HG03442 (cell line): ENCODE measurements at regions not wholly inside any gene's neighbourhood (a gene's known extent, or its start where the extent isn't known, plus 50 kb on each side); places are given as distances from the start of the nearest gene placed in this dataset.

Experiments used
- ATAC-seq: cut with Tn5 transposase; IDR thresholded peaks from one replicate; pipeline ENCODE4 v1.9.1; 2021; ENCODE audit warnings: mild to moderate bottlenecking, moderate library complexity; ENCODE audit not compliant: unreplicated experiment

DNA sequence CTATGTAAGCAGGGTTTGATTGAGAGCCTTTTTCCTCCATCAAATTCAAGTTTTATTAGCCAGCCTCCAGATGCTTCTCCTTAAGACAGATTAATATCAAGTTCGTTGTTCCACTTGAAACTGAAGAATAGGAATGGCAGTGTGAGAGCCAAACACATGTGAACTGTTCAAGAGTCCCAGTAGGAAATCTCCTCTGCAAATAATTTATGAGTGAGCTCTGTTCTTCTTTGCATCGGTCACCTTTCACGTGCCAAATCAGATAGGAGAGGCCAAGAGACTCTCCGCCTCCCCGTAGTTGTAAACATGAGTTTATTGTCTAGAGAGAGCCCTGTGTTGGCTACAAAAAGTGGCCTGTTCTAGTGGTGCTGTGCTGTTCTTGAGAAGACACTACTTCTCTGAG lies 372.1 kb upstream of the NR2F2 start:
- ATAC-seq: no peak

DNA sequence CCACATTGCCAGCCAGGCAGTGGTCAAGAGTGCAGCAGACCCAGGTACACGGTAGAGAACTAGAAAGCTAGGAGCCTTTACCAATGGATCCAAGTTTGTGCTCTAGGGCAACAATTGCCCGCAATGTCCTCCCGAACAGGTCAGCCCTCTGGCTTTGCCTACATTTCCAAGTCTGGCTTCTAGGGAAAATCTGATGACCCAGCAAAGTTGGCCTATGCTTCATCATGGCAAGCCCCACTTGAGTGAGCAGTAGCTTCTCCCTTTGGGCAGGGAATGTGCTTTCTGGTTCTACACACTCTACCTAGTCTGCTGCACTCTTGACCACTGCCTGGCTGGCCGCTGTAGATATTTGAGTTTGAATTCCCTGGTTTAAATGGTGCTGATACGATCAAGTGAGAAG lies 361.6 kb upstream of the NR2F2 start:
- ATAC-seq: no peak

DNA sequence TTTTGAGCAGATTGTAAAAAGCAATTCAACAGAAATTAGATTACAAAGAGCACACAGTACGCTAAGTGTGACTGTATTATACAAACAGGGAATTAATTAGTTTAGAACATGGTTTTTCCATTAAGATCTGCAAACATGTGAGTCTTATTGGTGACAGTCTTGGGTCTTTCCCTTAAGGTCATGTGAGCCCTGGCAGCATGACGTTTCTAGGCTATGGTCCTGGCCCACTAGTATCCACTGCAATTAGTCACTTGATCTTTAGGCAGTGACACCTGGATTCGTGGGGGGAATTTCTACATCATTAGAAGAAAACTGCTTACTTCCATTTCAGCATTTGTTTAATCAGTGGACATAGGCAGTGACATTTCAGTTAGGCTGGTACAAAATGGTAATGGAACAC lies 360.2 kb upstream of the NR2F2 start:
- no peak for ATAC-seq

DNA sequence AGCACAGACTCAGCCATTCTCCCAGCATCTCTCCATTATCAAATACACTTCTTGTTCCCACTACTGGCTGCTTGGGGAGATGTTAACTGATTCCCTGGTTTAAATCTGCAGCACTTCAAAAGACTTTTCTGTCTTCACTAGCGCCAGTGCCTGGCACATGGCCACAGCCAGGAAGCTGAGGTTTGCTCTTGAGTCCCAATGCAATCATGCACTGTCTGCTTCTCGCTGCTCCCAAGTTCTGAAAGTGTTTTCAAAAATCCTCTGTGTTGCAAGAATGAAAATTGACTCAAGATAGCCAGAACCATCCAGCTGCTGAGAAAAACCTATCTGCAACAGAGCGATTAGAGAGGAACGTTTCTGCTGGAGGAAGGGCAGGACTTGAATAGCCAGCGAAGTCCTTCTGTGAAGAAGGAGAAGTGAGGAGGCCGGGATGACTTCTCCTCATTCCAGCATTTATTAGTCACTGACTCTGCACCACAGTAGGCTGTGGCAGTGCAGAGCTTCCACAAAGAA lies 358.4 kb upstream of the NR2F2 start:
- ATAC-seq: no peak

DNA sequence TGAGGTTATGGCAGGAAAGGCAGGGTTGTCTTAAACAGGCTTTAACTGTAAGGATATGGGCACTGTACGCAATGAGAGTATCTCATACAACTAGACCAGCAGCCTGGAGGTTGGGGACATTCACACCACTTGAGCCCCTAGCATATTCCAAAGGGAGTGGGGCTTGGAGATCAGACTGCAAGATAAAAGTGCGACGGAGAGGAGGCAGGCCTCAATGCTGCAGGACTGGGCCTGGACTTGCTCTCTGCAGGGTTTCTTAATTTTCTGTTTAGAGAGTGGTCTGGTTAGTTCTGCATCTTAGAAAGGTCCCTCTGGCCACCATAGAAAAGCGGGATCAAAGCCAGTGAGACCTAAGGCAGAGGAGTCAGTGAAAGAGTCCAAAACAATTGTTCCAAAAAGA lies 357.7 kb upstream of the NR2F2 start:
- no peak for ATAC-seq

DNA sequence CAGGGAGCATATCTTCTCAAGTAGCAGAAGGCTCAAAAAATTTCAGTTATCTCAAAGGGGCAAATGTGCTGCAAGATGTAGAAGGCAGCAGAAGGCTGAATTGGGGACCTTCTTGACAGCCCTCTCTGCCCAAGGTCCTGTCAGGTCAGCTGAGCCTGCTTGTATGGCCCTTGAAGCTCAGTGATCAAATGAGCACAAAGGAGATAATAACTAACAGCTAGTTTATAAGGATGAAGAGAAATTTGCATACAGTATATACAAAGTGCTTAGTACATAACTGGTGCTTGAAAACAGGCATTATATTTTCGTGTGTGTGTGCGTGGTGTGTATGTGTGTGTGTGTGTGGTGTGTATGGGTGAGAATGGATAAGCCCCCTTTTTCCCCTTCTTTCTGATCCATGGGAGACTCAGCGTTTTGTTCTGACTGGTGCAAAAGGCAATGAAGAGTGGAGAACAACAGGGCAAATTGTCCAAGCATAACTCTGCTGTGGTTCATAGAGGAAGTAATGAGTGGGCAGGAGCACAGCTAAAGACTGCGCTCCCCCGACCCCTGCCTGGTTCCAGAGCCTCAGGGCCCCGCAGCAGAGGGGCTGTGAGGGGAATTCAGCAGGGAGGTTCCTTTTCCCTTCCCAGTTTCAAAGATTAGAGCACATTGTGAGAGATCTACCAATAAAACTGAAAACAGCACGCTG lies 356.8 kb upstream of the NR2F2 start:
- peak; percentile 76 for ATAC-seq

DNA sequence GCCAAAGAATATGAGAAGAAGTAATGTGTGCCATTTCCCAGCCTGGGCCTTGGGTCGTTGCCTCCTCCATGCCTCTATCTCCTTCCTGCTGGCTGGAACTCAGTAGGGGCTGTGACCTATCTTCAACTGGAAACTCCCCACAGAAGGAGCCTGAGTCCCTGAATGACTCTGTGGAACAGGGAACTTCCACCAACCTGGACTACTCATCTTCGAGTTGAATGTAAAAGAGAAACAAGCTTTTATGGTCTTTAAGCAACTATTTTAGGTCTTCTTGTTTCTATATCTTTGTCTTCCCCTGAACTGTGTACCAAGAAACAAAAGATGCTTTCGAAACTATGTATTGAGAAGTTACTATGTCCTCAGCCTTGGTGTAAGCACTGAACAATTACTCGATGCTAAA lies 355.3 kb upstream of the NR2F2 start:
- peak; percentile 55 for ATAC-seq

DNA sequence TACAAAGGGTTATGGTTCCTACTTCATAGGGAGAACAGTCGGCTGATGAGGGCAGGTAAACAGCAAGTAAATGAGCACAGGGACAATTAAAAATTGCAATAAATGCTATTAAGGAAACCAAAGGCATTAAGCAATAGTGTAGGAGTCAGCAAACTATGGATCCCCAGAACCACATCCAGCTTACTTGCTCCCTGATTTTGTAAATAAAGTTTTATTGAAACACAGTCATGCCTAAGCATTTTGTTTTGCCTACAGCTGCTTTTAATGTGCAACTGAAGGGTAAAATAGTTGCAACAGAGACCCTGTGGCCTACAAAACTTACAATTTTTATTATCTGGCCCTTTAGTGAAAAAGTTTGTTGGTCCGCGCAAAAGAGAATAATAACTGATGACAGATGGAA lies 351.2 kb upstream of the NR2F2 start:
- ATAC-seq: no peak

DNA sequence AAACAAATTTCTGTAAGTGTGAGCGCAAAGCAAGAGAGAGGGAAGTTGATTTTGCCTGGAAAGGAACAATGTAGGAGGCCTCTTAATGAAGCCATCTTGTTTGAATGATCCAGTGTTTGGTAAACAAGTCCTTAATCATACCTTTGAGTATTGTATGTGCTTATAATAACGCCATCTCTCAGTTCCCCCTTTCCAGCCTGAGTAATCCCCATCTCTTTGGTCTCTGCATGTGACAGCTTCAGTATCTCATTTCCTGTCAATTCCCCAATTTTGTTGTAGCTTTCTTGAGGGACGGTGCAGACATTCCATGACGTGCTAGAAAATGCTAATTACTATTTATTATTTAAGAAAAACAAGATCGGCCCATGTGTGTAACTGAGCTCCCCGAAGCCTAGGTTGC lies 349.3 kb upstream of the NR2F2 start:
- ATAC-seq: no peak

DNA sequence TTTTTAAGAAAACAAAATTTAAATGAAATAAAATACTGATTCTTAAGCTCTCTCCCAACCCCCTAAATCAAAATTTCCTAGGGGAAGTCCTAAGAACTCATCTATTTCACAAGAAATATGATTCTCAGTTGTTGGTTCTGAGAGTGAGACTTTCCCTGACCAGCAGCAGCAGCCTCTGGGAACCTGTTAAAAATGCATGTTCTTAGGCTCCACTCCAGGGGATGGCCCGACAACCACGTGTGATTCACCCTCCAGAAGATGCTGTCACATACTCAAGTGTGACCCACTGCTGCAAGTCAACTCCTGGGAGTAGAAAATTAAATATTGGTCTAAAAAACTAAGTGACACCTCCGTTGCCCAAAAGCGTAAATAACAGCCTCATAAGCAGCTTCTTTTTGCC lies 343.2 kb upstream of the NR2F2 start:
- ATAC-seq: no peak

DNA sequence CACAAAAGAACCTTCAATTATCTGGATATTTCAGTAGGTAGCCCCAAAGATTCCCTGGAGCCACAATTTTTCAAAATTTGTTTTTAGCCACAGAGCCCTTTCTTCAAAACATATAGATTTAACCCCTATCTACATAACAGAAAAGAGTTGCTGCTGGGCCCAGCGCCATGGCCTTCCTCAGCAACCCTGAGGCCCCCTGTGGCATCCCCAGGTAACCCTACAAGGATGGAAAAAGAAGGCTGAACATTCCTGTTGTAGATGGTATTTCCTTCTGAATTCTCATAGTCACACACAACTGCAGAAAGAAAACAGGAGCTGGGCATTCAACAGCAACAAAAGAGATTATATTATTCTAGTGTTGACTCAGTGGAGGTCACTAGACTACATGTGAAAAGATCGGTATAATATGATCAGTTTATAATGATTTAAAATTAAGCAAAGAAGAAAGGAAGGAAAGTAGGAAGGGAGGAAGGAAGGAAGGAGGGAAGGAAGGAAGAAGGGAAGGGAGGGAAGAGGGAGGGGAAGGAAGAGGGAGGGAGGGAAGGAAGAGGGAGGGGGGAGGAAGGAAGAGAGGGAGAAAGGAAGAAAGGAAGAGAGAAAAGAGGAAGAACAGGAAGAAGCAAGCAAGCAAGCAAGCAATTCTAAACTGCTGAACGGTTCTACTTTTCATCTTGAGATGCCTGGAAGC lies 342.5 kb upstream of the NR2F2 start:
- no peak for ATAC-seq

DNA sequence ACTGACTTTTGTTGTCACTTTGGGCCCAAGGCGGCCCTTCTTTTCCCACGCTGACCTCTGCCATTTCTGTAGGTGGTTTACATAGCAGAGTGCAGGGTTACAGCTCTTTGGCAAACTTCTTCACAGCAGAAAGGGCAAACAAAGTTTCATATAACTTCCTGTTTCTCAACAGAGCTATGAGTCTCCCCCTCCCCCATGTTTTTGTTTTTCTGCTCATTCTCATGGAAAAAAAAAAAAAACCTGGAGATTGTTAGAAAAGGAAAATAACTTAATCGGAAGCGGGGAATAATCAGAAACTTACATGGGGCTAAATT lies 342.0 kb upstream of the NR2F2 start:
- no peak for ATAC-seq

DNA sequence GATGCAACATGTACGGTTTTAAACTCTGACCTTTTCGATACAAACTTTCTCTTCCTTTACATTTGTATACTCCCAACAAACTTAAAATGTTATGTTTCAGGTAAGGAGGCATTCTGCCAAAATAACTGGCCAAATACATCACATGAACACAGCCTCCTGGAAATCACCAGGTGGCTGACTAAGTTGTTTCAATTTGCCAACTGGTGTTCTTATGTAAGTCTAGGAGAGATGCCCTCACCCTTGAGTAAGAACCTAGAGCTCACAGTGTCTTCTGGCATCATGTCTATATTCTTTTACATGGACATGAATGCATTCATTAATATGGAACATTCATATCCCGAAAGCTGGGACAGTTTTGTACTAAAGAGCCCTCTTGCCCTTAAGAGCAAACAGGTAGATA lies 341.1 kb upstream of the NR2F2 start:
- ATAC-seq: no peak

DNA sequence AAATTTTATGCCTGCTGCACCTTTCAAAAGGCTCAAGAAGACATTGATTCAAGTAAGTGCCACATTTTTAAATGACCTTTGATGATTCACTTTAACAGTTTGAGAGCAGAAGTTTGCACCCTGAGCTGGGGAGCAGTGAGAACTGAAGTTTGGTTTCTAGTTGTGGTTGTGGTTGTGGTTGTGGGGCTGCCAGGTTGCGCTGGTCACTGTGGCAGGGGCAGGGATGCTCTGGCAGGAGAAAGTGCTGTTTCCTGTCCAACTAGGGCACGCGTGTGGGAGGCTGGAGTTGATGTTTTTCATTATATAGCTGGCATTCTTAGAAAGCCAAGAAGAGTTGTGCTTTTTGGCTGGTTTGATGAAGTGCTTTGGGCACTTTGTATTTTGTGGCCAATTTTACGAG lies 339.7 kb upstream of the NR2F2 start:
- ATAC-seq: no peak

DNA sequence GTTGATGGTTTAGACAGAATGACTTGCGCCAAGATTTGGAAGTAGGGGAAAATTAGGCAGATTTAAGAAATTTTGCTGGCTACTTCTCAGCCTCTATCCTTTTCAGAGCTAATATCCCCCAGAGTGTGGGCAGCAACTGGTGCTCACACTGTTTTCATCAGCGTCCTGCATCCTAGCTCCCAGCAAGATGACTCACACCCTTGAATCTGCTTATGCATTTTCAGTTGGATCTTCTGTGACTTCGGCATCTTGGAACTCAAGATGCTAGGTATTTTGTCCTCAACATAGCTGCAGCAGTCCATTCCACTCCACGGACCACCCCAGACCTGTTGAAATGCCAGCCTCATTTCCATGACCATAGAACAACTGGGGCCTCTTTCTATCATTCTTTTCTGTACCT lies 336.1 kb upstream of the NR2F2 start:
- ATAC-seq: no peak

DNA sequence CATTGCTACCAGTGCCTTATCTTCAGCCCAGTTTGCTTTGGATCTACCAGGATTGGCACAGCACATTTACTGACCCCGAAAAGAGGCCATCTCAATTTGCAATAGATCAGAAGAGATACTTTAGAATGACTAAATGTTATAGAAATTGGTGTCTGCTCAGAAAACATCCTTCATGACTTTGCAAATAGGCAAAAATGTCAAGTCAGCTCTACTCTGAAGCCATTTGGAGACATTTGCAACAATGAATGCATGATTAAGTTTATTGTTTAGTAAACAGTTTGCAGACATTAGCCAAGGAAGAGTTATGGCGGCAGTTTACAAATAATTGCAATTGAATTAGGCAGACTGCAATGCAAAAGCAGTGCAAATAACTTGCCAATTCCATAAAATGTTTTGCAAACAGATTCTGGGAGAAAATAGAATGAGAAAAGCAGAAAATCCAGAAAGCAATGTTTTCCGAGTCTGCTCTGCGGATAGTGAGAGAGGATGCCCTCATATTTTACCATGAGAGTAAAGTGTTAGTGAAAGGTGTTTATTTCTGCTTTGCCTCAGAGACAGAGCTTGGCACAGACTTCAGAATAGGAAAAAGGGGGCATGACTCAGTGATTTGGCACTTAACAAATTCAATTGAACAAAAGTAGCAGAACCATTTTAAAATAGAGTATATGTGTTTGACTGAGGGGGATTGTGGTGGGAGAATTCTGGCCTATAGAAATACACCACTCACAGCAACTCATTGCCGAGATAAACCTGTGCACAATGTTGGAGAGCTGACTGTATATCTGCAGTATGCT lies 334.9 kb upstream of the NR2F2 start:
- ATAC-seq: no peak

DNA sequence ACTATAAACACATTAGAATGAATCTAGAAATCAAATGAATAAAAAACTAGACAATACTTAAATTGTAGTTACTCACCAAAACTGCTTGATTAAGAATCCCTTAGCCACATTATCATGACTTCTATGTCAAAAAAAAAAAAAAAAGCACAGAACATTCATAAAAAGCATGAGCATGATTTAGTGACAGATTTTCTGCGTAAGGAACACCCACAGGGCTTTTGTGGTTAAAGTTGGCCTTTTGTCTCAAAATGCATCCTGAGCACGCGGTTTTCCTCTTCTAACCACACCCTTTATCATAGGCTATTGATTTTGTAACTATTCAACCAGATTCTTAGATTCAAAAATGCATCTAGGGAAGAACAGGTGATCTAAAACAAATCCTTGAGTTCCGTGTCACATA lies 334.0 kb upstream of the NR2F2 start:
- no peak for ATAC-seq

DNA sequence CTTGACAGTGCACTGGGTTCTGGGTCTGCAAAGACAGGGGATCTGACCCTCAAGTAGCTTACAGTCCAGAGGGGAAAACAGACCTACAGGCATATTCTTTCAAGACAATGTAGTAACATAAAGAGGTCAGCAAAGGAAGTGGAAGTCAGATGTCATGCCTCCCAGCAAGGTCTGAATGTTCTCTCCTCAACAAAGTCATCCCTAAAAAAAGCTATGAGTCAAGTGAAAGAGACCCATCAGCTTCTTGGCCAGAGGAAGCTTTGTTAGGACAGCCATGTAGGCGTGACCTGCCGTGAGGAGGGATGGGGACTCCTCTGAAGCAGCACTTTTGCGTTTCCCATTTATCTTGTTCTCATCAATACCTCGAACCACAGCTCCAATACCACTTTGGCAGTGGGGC lies 331.6 kb upstream of the NR2F2 start:
- no peak for ATAC-seq

DNA sequence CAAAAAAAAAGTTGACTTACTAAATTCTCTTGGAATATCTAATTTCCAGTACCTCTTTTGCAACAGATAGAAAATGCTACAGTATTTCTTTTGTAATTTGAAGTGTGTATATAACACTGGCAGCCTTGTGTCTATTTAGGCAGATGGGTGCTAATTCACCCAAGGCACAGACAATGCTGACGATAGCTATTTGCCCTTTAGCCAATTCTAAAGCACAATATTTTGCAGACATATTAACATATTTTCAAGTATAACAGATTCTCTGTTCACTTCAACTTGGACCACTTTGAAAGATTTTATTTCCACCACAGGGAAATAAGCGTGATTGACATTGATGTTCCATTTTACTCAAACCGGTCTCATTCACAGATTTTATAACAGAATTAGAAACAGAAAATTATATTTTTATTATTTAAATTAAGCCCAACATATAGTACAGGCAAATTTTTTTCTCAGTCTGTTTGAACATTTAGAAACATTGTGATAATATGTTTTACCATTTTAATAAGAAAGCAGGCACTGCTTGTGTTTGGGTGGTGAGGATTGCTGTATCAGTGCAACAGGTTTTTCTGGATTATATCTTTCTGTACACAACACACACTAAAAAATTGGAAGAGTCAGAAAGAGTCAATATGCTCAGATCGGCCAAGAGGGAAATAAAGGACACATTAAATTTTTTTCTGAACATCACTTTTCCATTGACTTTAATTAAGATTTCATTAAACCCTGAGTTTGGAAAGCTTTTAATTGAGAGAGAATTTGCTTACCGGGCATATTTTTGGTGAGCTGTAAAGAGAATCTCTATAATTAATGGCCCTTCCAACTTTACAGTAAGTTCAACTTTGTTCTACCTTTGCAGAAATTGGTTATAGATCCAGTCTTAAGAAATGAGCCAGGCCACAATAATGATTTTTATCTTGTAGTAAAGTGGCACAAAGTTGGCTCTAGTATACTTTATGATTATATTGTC lies 327.3 kb upstream of the NR2F2 start:
- no peak for ATAC-seq

DNA sequence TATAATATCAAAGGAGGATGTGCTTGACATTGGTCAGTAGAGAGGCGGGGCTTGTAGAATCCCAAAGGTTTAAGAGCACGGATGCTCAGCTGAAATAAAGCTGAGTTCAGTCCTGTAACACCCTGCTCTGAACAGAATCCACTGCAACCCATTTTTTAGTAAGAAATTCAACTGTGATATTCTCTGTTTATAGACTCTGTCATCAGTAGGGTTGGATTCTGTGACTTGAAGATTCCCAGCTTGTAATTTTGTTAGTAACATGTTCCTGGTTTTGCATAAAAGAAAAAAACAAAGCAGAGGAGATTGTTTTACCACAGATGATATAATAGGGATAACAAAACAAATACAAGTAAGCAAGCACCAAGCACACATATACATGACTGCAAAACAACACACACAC lies 324.6 kb upstream of the NR2F2 start:
- ATAC-seq: no peak

DNA sequence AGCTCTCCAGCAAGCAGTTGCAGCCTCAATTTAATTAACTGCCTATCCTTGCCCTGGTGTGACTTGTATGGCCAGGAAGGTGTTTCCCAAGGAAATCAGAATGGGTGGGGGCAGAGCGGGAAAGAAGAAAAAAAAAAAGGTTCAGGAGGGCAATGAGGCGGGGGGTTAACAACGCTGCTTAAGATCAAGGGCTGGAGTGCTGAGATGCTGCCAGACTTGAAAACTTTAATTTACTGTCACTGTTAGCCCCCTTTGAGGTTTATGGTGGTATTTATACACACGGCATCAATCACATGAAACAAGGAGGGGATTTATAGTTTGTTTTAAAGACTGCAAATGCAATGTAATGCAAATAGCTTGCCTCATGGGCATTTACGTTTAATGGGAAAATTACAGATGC lies 319.4 kb upstream of the NR2F2 start:
- no peak for ATAC-seq
